HG03196 (cell line): ENCODE measurements at regions not wholly inside any gene's neighbourhood (a gene's known extent, or its start where the extent isn't known, plus 50 kb on each side); places are given as distances from the start of the nearest gene placed in this dataset.

ENCODE experiments used
- ATAC-seq: cut with Tn5 transposase; IDR thresholded peaks from one replicate; pipeline ENCODE4 v1.9.1; 2021; ENCODE audit not compliant: unreplicated experiment

DNA sequence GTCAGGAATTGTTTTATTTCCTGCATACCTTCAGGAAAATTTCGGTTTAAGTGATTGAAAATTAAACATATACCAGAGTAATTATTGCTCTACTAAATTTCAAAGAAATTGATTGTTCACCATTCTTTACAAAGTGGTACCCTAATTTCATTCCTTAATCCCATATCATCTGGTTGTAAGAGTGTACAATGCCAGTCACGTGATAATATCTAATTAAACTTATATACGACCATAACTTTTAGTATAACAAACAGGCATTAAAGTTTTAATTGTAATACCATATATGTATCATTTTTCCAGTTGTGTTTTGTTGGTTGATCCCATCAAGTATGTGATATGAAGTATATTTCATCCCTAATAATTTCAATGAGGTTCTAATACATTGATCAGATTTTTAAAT lies 74.8 kb upstream of the PLSCR5 start:
- no peak for ATAC-seq

DNA sequence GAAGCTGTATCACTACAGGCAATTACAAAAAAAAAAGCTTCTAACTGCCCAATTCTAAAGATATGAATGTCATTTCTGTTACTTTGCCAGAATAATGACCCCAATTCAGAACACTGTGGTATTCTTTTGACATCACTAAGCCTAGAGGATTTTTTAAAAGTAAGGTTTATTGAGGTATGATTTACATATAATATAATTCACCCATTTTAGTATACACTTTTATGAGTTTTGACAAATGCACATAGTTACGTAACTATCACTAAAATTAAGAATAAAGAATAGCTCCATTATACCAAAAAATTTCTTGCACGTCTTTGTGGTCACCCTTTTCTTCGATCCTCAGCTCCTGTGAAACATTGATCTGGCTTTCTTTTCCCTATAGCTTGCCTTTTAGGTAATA lies 74.0 kb upstream of the PLSCR5 start:
- no peak for ATAC-seq

DNA sequence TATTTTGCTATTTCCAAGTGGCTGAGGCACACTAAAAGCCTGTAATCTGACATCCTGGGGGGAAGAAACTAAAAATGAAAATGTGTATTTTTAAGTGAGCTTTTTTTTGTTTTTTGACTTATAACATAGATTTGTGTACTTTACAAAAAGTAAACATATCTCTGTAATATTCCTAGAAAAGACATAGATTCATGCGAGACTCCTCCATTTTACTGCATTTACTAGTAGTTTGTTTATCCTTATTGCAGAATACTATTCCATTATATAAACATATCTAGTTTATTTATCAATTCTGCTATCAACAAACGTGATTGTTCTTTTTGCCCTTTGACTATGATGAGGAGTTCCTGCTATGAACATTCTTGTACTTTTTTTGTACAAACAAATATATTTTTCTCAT lies 67.8 kb upstream of the PLSCR5 start:
- ATAC-seq = no peak

DNA sequence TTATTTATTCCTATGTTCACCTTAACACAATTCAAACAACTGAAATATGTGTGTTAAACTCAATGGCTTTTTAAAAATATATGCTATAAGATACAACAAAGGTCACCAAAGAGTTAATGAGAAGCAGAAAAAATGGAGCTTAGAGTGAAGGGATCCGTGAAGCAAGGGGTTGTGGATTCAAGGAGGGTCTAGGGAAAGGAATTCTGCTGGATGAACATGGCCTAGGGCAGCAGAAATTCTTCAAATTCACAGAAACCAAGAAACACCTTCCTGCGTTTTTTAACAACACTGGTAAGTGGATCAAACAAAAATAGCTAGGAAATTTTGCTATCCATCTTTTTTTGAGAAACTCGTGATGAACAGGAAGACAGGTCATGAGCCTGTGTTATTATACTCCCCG lies 59.3 kb upstream of the PLSCR5 start:
- no peak for ATAC-seq

DNA sequence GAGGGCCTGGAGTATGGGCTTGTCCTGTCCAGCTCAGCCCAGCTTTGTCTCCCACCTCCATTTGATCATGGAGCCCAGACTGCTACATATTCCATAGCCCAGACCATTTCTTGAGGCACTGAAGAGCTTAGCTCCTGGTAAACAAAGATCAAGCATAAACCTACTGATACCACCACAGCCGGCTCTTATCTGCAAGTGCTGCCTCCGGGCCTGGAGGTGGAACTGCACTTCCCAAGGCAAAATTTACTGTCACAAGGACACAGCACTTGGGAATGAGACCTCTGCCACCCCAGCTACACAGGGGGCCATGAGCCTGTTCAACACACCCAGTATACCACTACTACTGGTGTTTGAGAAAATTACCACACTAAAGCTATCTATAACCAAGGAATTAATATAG lies 53.7 kb upstream of the PLSCR5 start:
- ATAC-seq = no peak

DNA sequence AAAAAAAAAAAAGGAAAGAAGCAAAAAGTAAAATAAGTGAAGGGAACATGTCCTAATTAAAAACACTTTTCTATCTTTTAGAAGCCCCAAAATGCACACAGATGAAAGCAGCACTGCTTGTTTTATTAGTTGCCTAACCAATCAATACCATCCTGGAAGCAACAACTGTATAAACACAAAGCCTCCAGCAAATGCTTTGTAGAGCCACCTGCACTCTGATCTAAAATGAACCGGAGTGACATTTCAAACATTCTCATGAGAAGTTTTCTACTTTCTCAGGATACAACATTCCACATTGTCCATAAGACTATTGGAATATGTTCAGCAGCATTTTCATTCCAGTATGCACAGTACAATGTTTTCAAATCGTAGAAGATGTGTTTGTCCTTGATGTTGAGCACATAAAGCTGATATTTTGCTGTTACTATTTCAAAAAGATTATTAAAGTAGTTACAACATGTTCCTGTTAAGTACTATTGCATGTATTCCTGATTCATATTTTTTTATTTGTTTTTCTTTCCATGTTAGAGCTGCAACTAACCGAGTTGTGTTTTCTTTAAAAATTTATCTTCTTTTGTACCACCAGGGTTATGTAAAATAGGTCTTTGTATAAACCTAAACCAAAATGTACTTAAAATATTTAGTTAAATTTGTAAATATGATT lies 50.3 kb upstream of the PLSCR5 start:
- ATAC-seq = no peak
